H9 (cell line): ENCODE measurements at regions not wholly inside any gene's neighbourhood (a gene's known extent, or its start where the extent isn't known, plus 50 kb on each side); places are given as distances from the start of the nearest gene placed in this dataset.

ENCODE experiments used
- DNase-seq: peaks from one replicate; pipeline ENCODE4 v3.0.0-alpha.2; 2017
- H2AFZ ChIP-seq: one replicate; pipeline ENCODE4 v1.6.1; 2013; ENCODE audit warnings: mild to moderate bottlenecking, low read length, control low read depth, moderate library complexity
- H2AK5ac ChIP-seq: 2 replicates; pipeline ENCODE4 v1.6.1; 2013; ENCODE audit warnings: low read length, control low read depth, mixed read lengths; ENCODE audit not compliant: insufficient read length
- H2BK120ac ChIP-seq: one replicate; pipeline ENCODE4 v1.6.1; 2013; ENCODE audit warnings: low read depth, mild to moderate bottlenecking, low read length, control low read depth, inconsistent platforms; ENCODE audit not compliant: poor library complexity, severe bottlenecking
- H2BK12ac ChIP-seq: 2 replicates; pipeline ENCODE4 v1.6.1; 2013; ENCODE audit warnings: low read length, control low read depth, mixed read lengths, low read depth; ENCODE audit not compliant: insufficient read length
- H2BK15ac ChIP-seq: 2 replicates; pipeline ENCODE4 v1.6.1; 2013; ENCODE audit warnings: low read depth, low read length, control low read depth
- H2BK20ac ChIP-seq: one replicate; pipeline ENCODE4 v1.6.1; 2013; ENCODE audit warnings: low read depth, mild to moderate bottlenecking, low read length, control low read depth, inconsistent platforms; ENCODE audit not compliant: poor library complexity, severe bottlenecking
- H2BK5ac ChIP-seq: 2 replicates; pipeline ENCODE4 v1.6.1; 2013; ENCODE audit warnings: low read length, control low read depth, mixed read lengths; ENCODE audit not compliant: insufficient read length
- H3K14ac ChIP-seq: 2 replicates; pipeline ENCODE4 v1.6.1; 2013; ENCODE audit warnings: low read length, control low read depth; ENCODE audit not compliant: insufficient read depth
- H3K18ac ChIP-seq: 2 replicates; pipeline ENCODE4 v1.6.1; 2013; ENCODE audit warnings: low read depth, mild to moderate bottlenecking, mixed read lengths, low read length, control low read depth; ENCODE audit not compliant: insufficient read length
- H3K23ac ChIP-seq: 2 replicates; pipeline ENCODE4 v1.6.1; 2013; ENCODE audit warnings: low read length, control low read depth, mixed read lengths, low read depth; ENCODE audit not compliant: insufficient read length
- H3K23me2 ChIP-seq: 2 replicates; pipeline ENCODE4 v1.6.1; 2013; ENCODE audit warnings: low read depth, mild to moderate bottlenecking, mixed read lengths, low read length, control low read depth; ENCODE audit not compliant: insufficient read length, poor library complexity, severe bottlenecking
- H3K27ac ChIP-seq: 2 replicates; pipeline ENCODE4 v1.5.1; 2013; ENCODE audit warnings: low read length, control low read depth, mixed read lengths, low read depth; ENCODE audit not compliant: insufficient read length
- H3K27me3 ChIP-seq: 2 replicates; pipeline ENCODE4 v1.6.1; 2013; ENCODE audit warnings: low read length, control low read depth, inconsistent platforms; ENCODE audit not compliant: insufficient read depth
- H3K4ac ChIP-seq: 2 replicates; pipeline ENCODE4 v1.6.1; 2013; ENCODE audit warnings: low read depth, mild to moderate bottlenecking, control low read depth, inconsistent platforms, low read length, moderate library complexity
- H3K4me1 ChIP-seq: 2 replicates; pipeline ENCODE4 v1.6.1; 2013; ENCODE audit warnings: low read length, control low read depth, inconsistent platforms; ENCODE audit not compliant: insufficient read depth
- H3K4me2 ChIP-seq: 2 replicates; pipeline ENCODE4 v1.6.1; 2013; ENCODE audit warnings: low read length, control low read depth, mixed read lengths; ENCODE audit not compliant: insufficient read length, insufficient read depth
- H3K56ac ChIP-seq: 2 replicates; pipeline ENCODE4 v1.6.1; 2013; ENCODE audit warnings: low read depth, mild to moderate bottlenecking, mixed read lengths, low read length, control low read depth; ENCODE audit not compliant: insufficient read length
- H3K79me1 ChIP-seq: 2 replicates; pipeline ENCODE4 v1.6.1; 2013; ENCODE audit warnings: low read depth, mild to moderate bottlenecking, moderate library complexity, low read length, control low read depth, inconsistent platforms; ENCODE audit not compliant: insufficient read depth, poor library complexity, severe bottlenecking
- H3K79me2 ChIP-seq: 2 replicates; pipeline ENCODE4 v1.6.1; 2013; ENCODE audit warnings: low read length, control low read depth, inconsistent platforms; ENCODE audit not compliant: insufficient read depth
- H3K9ac ChIP-seq: 2 replicates; pipeline ENCODE4 v1.6.1; 2013; ENCODE audit warnings: low read length, control low read depth, mixed read lengths; ENCODE audit not compliant: insufficient read length; ENCODE audit errors: extremely low read depth
- H3K9me3 ChIP-seq: one replicate; pipeline ENCODE4 v1.6.1; 2013; ENCODE audit warnings: low read depth, low read length, inconsistent platforms; ENCODE audit not compliant: control insufficient read depth
- H3T11ph ChIP-seq: one replicate; pipeline ENCODE4 v1.6.1; 2013; ENCODE audit warnings: mild to moderate bottlenecking, low read length, control low read depth, inconsistent platforms
- H4K20me1 ChIP-seq: one replicate; pipeline ENCODE4 v1.6.1; 2013; ENCODE audit not compliant: control insufficient read depth, insufficient read length, insufficient read depth
- H4K5ac ChIP-seq: 2 replicates; pipeline ENCODE4 v1.6.1; 2013; ENCODE audit warnings: low read depth, mild to moderate bottlenecking, mixed read lengths, low read length, control low read depth; ENCODE audit not compliant: insufficient read length
- H4K8ac ChIP-seq: replicated peaks from 2 replicates; pipeline ENCODE4 v1.6.1; 2013; ENCODE audit warnings: low read length, control low read depth, mixed read lengths, low read depth; ENCODE audit not compliant: insufficient read length
- H4K91ac ChIP-seq: 2 replicates; pipeline ENCODE4 v1.6.1; 2013; ENCODE audit warnings: low read depth, mild to moderate bottlenecking, moderate library complexity, mixed read lengths, low read length, control low read depth; ENCODE audit not compliant: insufficient read length
- H3K27ac Mint-ChIP-seq, 3 experiments: 2 replicates in 2 of 3; 3 replicates in 1 of 3; pipeline ENCODE4 v1.8.0; 2020 to 2021; ENCODE audit warnings: mixed read lengths in 3 of 3, mild to moderate bottlenecking in 1 of 3, moderate library complexity in 1 of 3
- H3K27me3 Mint-ChIP-seq: 2 replicates; pipeline ENCODE4 v1.8.0; 2021; ENCODE audit warnings: low read depth, mild to moderate bottlenecking, moderate library complexity, mixed read lengths
- H3K36me3 Mint-ChIP-seq, 3 experiments: 2 replicates in 2 of 3; 3 replicates in 1 of 3; pipeline ENCODE4 v1.8.0; 2020 to 2021; ENCODE audit warnings: low read depth in 3 of 3, mixed read lengths in 3 of 3; ENCODE audit not compliant: insufficient read depth in 1 of 3
- H3K4me1 Mint-ChIP-seq, 2 experiments: 2 replicates each; pipeline ENCODE4 v1.8.0; 2020; ENCODE audit warnings: mixed read lengths in 2 of 2
- H3K4me3 Mint-ChIP-seq, 2 experiments: 2 replicates in 1 of 2; 3 replicates in 1 of 2; pipeline ENCODE4 v1.8.0; 2020 to 2021; ENCODE audit warnings: mild to moderate bottlenecking in 2 of 2, mixed read lengths in 2 of 2, moderate library complexity in 1 of 2
- H3K9me3 Mint-ChIP-seq, 2 experiments: 2 replicates in 1 of 2; 3 replicates in 1 of 2; pipeline ENCODE4 v1.8.0; 2020; ENCODE audit warnings: mild to moderate bottlenecking in 2 of 2, mixed read lengths in 2 of 2, moderate library complexity in 1 of 2
- CTCF ChIP-seq: fragments of 200-600 bp; sonication (generic); conservative IDR thresholded peaks from 3 replicates; pipeline ENCODE4 v1.8.0; 2021; ENCODE audit warnings: antibody characterized with exemption, mild to moderate bottlenecking
- WGBS: extraction: QIAGEN DNeasy Blood & Tissue Kit; methylation state at CpG from one replicate; pipeline ENCODE4 v1.1.7; 2013; ENCODE audit warnings: missing lambda C conversion rate, low lambda C conversion rate, mixed read lengths; ENCODE audit not compliant: insufficient read length; ENCODE audit errors: extremely low coverage; 5-methylcytosine and 5-hydroxymethylcytosine counted together

GRCh38 chr2:236980961-236981360 is 104.7 kb upstream of the COPS8 start:
- Histone ChIP-seq H2BK5ac (no peak overlapping the region), H2BK12ac (no peak overlapping the region), H3K27me3 (no peaks in the 10 kb centered on the region), H3K23me2 (no peaks in the 10 kb centered on the region), H4K20me1 (no peaks in the 10 kb centered on the region), H2AFZ (no peak overlapping the region), H3K23ac (no peak overlapping the region), H3K4ac (no peak overlapping the region), H4K5ac (no peak overlapping the region), H3K14ac (no peak overlapping the region), H3K56ac (no peak overlapping the region), H3K9ac (no peak overlapping the region), H3K18ac (no peak overlapping the region), H3K79me2 (no peaks in the 10 kb centered on the region), H2BK120ac (no peak overlapping the region), H3K9me3 (no peaks in the 10 kb centered on the region), H2BK20ac (no peak overlapping the region), H4K91ac (no peak overlapping the region), H3K4me2 (no peak overlapping the region), H3T11ph (no peak overlapping the region), H3K27ac (no peak overlapping the region), H3K4me1 (no peaks in the 10 kb centered on the region; the same call in 1 of the 2 replicates), H2BK15ac (no peak overlapping the region), H2AK5ac (no peak overlapping the region), H3K79me1 (no peaks in the 10 kb centered on the region), H4K8ac (no peak overlapping the region)
- Mint-ChIP-seq H3K36me3 (peaks cover 0 to 13% (median 5%) of the 10 kb centered on the region in 3 experiments; a peak in 2 of 7 replicates), H3K27me3 (peaks cover 9% of the 10 kb centered on the region), H3K4me3 (no peak overlapping the region), H3K9me3 (peaks cover 7 to 13% of the 10 kb centered on the region in 2 experiments; a peak in 4 of 5 replicates), H3K27ac (no peak overlapping the region), H3K4me1 (peaks cover 11 to 13% of the 10 kb centered on the region in 2 experiments)
- no peak for TF ChIP-seq CTCF
- no CpG with 5 or more reads among the region's 3 CpGs for WGBS
- DNase-seq: no peak
